T-helper 2 cell treated with Interferon-gamma antibody and Interleukin-4, amounts not matched to agents 5 μg/mL and 100 μg/mL, for 36 hours (primary cell): ENCODE measurements at regions not wholly inside any gene's neighbourhood (a gene's known extent, or its start where the extent isn't known, plus 50 kb on each side); places are given as distances from the start of the nearest gene placed in this dataset.

ENCODE experiments used
- DNase-seq: peaks from one replicate; pipeline ENCODE4 v3.0.0; 2021; ENCODE audit warnings: low spot score
- H3K27ac Mint-ChIP-seq: one replicate; pipeline ENCODE4 v1.8.0; 2021; ENCODE audit warnings: mild to moderate bottlenecking, mixed read lengths
- H3K27me3 Mint-ChIP-seq: one replicate; pipeline ENCODE4 v1.8.0; 2021; ENCODE audit warnings: low read depth, mixed read lengths
- H3K36me3 Mint-ChIP-seq: one replicate; pipeline ENCODE4 v1.8.0; 2021; ENCODE audit warnings: low read depth, mixed read lengths
- H3K4me1 Mint-ChIP-seq: one replicate; pipeline ENCODE4 v1.8.0; 2021; ENCODE audit warnings: low read depth, mixed read lengths
- H3K4me3 Mint-ChIP-seq: one replicate; pipeline ENCODE4 v1.8.0; 2022; ENCODE audit warnings: mild to moderate bottlenecking, moderate library complexity, mixed read lengths
- H3K9me3 Mint-ChIP-seq: one replicate; pipeline ENCODE4 v1.8.0; 2021; ENCODE audit warnings: mixed read lengths

DNA sequence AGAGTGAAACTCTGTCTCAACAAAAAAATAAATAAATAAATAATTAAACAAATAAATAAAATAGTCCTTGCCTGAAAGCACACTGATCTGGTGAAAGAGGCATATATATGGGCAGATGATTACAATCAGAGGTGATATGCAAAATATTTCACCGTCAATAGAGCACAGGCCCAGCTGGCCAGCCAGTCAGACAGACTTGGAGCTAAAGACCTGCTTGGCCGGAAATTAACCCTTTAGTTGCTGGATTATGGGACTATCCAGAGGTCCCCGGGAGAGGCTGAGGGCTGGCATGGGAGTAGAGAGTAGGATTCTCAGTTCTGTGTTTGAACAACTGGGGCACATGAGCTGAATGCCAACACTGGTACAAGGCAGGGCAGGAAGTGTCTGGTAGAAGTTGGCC lies 59.1 kb upstream of the CTNNB1 start:
- Mint-ChIP-seq H3K27me3 (no peaks in the 10 kb centered on the region), H3K4me3 (no peak overlapping the region), H3K4me1 (no peaks in the 10 kb centered on the region), H3K9me3 (no peaks in the 10 kb centered on the region), H3K27ac (no peak overlapping the region), H3K36me3 (no peaks in the 10 kb centered on the region)
- DNase-seq: no peak

DNA sequence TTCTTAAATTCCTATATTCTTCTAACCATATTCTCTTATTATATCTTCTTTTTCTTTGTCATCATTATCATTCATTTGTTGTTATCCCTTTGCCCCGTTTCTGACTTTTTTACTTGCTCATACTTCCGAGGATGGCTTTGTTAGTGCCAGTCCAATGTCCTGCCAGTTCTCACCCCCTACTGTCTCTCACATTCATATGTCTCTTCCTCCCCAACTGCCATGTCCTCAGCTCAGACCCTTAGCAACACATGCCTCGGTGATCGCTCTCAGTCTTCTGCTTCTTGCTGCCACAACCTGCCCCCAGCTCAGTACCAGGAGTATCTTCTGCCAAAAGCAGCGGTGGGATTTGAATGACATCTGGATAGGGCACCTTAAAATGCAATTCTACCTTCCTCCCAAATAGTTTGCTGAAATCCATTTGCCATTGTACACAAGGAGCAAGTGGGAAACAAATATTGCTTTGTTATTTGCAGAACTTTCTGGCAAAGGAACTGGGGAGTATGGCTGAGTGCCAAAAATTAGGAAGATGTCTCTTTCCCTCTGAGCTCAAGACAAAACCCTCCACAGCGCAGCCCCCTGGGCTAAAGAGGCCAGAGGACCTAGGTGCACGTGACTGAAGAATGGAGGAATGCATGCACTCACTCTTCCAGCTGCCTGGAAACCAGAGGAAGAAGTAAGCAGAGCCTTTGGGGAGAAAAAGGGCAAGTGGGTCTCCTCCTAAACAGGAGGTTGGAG lies 57.7 kb upstream of the CTNNB1 start:
- Mint-ChIP-seq H3K27me3 (no peaks in the 10 kb centered on the region), H3K27ac (no peak overlapping the region), H3K4me1 (no peaks in the 10 kb centered on the region), H3K4me3 (no peak overlapping the region), H3K36me3 (no peaks in the 10 kb centered on the region), H3K9me3 (peaks cover 11% of the 10 kb centered on the region)
- no peak for DNase-seq

DNA sequence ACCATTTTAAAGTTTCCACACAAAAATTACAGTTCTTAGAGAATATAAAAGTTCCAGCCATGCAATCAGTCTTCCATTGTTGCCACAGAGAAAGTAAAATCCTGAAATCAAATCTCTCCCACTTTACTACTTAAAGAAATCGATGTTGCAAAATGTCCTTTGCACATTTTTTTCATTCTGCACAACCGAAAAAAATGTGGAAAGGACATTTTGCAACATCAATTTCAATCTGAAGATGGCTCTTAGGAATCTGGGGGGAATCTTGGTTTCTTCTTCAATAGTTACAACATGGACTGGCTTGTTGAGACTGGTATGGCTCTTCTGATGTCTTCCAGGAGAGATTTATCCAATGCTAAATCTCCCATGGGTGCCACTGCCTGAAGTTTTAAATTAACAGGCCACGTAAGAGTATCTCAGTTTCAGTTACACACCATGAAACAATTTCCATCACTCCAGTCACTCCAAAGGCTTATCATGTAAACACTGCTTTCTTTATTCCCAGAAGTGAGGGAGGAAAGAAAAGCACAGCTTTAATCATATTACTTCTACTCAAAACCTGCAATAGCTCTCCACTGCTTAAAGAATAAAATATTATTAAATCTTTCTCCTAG lies 55.8 kb upstream of the CTNNB1 start:
- Mint-ChIP-seq H3K36me3 (no peaks in the 10 kb centered on the region), H3K27ac (no peak overlapping the region), H3K4me1 (no peaks in the 10 kb centered on the region), H3K4me3 (no peak overlapping the region), H3K27me3 (no peaks in the 10 kb centered on the region), H3K9me3 (peaks cover 15% of the 10 kb centered on the region)
- DNase-seq: no peak

DNA sequence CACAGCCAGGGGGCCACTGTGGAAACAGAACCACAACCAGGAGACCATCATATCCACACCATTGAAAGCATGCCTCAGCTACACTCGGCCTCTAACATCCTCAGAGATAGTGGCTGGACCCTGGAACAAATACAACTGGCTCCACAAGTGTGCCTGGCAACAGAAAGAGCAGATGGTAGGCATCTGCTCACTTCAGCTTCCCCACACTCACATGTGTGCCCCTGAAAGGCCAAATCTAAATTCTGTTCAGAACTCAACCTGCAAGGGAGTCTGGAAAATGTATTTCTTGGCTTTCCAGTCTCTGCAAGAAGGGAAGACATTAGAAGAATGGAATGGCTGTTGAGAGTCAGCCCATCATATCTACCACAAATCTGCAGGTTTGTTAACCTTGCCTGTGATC lies 54.7 kb upstream of the CTNNB1 start:
- H3K27ac Mint-ChIP-seq: no peak overlapping the region
- H3K4me3 Mint-ChIP-seq: no peak overlapping the region
- H3K27me3 Mint-ChIP-seq: no peaks in the 10 kb centered on the region
- no peaks in the 10 kb centered on the region for H3K4me1 Mint-ChIP-seq
- H3K36me3 Mint-ChIP-seq: no peaks in the 10 kb centered on the region
- H3K9me3 Mint-ChIP-seq: peaks cover 15% of the 10 kb centered on the region
- no peak for DNase-seq

DNA sequence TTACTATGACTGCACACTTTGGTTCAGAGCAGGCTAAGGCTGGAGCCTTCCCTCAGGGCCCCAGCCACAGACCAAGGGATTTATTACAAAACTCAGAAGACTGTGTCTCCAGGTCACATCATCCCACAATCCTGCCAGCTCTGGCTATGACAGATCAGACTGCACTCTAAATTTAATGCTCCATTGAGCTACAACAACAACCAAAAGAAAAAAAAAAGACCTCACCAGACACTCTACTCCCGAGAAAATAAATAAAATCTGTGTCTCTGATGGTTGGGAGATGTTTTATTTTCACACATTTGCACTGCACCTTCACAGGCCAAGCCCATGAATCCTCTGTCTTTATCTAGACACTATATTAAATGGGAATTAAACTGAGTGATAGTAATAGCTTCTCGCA lies 50.8 kb upstream of the CTNNB1 start:
- Mint-ChIP-seq H3K27ac (no peak overlapping the region), H3K27me3 (no peaks in the 10 kb centered on the region), H3K36me3 (no peaks in the 10 kb centered on the region), H3K9me3 (peaks cover 15% of the 10 kb centered on the region), H3K4me1 (no peaks in the 10 kb centered on the region), H3K4me3 (no peak overlapping the region)
- DNase-seq: no peak

DNA sequence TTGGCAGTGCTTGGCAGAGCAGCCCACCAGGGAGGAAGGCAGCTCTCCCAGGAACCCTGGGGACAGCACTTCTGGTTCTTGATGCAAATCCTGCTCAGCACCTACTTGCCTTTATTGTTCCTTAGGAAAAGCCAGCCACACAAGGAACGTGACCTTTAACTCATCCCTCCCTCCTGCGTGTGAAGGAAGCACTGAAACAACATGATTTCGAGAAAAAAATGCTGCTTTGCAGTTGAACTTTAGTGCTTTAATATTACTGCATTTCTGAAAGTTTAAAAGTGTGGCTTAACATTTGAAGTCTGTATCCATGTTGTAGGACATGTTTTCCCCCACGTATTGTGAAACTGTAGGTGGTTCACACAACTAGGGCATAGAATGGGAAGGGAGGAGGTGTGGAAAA lies 50.4 kb upstream of the CTNNB1 start:
- H3K36me3 Mint-ChIP-seq: no peaks in the 10 kb centered on the region
- peaks cover 15% of the 10 kb centered on the region for H3K9me3 Mint-ChIP-seq
- H3K27ac Mint-ChIP-seq: no peak overlapping the region
- H3K4me3 Mint-ChIP-seq: no peak overlapping the region
- H3K4me1 Mint-ChIP-seq: no peaks in the 10 kb centered on the region
- no peaks in the 10 kb centered on the region for H3K27me3 Mint-ChIP-seq
- DNase-seq: no peak
